Fibroblast of pulmonary artery (primary cell): ENCODE measurements at regions not wholly inside any gene's neighbourhood (a gene's known extent, or its start where the extent isn't known, plus 50 kb on each side); places are given as distances from the start of the nearest gene placed in this dataset.

Experiments
- DNase-seq: peaks from one replicate; pipeline ENCODE4 v3.0.0-alpha.2; 2010; ENCODE audit warnings: low read depth
- H3K4me3 ChIP-seq: replicated peaks from 2 replicates; pipeline ENCODE4 v1.5.1; 2011; ENCODE audit warnings: low read depth, mild to moderate bottlenecking, control low read depth, low read length, moderate library complexity
- TF ChIP-seq, protein P1 (sequence below): IDR thresholded peaks from 2 replicates; pipeline ENCODE4 v1.5.1; 2011; ENCODE audit warnings: mild to moderate bottlenecking, control low read depth, low read length, inconsistent platforms; ENCODE audit errors: missing control alignments

DNA sequence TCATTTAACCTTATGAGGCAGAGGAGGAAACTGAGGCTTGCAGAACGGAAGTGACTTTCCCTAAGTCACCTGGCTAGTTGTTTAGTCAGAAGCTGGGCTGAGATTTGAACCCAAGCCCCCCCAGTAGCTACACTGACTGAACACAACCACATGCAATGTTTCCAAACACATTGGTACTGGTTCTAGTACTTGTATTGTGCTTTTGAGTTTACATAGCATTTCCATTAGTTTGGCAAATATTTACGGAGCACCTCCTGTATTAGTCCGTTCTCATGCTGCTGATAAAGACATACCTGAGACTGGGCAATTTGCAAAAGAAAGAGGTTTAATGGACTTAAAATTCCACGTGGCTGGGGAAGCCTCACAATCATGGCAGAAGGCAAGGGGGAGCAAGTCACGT lies 56.3 kb upstream of the ITGA11 start:
- DNase-seq, result no peak
- no peak overlapping the region for H3K4me3 ChIP-seq
- TF ChIP-seq, protein P1, sequence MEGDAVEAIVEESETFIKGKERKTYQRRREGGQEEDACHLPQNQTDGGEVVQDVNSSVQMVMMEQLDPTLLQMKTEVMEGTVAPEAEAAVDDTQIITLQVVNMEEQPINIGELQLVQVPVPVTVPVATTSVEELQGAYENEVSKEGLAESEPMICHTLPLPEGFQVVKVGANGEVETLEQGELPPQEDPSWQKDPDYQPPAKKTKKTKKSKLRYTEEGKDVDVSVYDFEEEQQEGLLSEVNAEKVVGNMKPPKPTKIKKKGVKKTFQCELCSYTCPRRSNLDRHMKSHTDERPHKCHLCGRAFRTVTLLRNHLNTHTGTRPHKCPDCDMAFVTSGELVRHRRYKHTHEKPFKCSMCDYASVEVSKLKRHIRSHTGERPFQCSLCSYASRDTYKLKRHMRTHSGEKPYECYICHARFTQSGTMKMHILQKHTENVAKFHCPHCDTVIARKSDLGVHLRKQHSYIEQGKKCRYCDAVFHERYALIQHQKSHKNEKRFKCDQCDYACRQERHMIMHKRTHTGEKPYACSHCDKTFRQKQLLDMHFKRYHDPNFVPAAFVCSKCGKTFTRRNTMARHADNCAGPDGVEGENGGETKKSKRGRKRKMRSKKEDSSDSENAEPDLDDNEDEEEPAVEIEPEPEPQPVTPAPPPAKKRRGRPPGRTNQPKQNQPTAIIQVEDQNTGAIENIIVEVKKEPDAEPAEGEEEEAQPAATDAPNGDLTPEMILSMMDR, result no peak

DNA sequence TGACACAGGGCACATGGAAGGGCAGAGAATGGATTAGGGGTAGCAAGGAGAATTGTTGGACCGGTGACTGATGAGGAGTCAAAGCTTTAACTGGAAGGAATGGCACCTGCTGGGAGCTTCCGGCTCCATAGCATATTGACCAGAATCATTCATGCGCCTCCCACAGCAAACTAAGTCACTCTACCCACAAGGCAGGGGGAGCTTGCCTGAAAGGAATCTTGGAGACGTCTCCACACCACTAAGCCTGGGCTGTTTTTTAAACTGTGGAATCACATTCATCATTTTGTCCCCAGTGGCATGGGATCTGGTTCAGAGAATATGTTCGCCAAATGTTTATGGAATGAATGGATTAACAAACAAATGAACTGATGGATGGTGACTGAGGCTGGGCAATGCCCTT lies 57.0 kb upstream of the ITGA11 start:
- no peak overlapping the region for H3K4me3 ChIP-seq
- TF ChIP-seq, protein P1, result no peak
- DNase-seq, result no peak

DNA sequence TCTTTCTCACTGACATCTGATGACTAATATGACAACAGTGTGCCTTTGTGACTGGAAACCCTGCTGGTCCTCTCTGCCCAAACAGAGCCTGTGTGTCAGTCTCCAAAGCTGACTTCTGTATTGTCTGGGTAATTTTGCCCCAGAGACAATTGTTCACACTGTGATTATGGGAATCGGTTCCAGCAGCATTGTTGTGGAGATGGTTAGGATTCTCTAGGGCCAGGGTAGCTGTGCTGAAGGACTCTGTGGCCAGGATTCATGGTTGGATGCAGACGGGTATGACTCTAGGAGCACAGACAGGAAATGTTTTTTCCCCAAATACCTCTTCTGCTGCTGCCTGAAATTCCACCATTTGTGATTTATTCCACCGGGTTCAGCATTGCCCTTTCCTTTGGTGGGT lies 57.5 kb upstream of the ITGA11 start:
- H3K4me3 ChIP-seq, result no peak overlapping the region

DNA sequence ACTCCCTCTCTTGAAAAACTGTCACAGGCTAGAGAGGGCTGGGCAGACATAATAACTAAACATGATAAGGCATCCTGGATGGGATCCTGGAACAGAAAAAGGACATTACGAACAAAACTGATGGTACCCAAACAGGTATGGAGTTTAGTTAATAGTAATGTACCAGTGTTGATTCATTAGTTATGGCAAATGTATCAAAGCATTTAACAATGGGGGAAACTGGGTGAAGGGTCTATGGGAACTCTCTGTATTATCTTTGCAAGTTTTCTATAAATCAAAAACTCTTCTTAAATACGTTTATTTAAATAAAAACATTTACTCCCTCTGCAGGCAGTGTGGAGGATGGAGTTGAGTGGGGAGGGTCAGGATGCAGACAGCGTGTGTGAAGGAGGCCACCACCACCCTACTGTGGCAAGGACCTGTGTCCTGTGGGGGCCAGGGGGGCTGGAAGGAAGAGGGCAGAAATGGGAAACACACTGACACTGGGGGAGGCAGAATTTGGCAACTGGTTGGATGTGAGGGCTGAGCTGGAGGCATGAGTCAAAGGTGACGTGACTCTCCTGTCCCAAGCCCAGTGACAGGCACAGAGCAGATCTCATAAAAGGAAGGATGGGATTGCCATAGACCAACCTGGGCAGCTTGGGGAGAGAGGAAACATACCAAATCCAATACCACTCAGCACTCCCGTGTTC lies 59.6 kb upstream of the ITGA11 start:
- TF ChIP-seq, protein P1, result no peak
- DNase-seq, result no peak
- no peak overlapping the region for H3K4me3 ChIP-seq

More for the DNA sequence above, 57.5 kb upstream of the ITGA11 start:
- DNase-seq, result no peak
- TF ChIP-seq, protein P1, result no peak

DNA sequence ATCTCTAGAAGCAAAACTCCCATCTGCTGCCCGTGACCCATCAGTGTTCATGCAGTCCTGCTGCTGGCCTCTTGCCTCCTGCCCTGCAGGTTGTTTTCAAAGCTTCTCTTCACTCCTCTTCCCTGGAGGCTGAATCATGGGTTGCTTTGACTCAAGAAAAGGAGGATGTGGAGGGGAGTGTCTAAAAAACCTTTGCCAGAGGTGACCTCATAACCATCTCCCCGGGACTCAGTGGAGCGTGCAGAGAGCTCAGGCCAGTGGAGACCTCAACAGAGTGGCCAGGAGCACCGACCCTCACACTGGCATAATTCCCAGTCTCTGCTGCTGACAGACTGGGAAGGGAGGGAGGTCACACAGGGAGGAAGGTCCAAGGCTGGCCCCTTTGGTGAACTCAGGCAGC lies 60.9 kb upstream of the ITGA11 start:
- TF ChIP-seq, protein P1, result no peak
- no peak overlapping the region for H3K4me3 ChIP-seq
- peak; percentile 60 for DNase-seq

DNA sequence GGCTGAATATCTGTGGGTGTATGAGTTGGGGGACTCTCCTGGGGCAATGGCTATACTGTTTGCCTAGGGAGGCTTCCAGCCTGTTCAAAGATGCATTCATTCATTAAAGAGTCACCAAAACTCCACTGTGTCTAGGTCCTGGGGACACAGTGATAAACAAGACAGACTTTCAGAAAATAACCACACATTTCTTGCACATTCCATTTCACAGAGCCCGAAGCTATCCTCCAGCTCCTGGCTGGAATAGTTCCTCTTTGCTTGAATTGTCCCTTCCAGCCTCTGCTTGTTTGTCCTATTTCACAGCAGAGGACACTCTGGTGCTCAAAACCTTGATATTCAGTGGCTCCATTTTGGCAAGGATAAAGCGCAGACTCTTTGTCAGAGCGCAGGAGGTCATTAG lies 61.7 kb upstream of the ITGA11 start:
- TF ChIP-seq, protein P1, result no peak
- H3K4me3 ChIP-seq, result no peak overlapping the region
- DNase-seq, result no peak

DNA sequence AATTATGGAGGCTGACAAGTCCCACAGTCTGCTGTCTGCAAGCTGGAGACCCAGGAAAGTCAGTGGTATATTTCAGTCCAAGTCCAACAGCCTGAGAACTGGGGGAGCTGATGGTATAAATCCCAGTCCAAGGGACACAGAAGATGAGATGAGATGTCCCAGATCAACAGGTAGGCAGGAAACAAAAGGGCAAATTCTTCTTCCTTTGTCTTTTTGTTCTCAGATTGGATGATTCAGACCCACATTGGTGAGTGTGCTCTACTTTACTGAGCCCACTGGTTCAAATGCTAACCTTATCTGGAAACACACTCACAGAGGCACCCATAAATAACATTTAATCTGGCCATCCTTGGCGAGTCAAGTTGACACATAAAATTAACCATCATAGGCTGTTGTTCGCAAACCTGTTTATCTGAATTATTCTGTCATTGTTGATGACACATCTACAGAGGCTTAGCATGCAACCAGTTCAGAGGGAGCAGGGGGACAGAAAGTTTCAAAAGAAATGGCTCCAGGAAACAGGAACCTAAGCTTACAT lies 62.7 kb upstream of the ITGA11 start:
- no peak overlapping the region for H3K4me3 ChIP-seq
- DNase-seq, result no peak
- TF ChIP-seq, protein P1, result no peak
